PFSK-1 (cell line): ENCODE measurements at regions not wholly inside any gene's neighbourhood (a gene's known extent, or its start where the extent isn't known, plus 50 kb on each side); places are given as distances from the start of the nearest gene placed in this dataset.

Experiments
- FOXP2 ChIP-seq: optimal IDR thresholded peaks from 2 replicates; pipeline ENCODE3; 2011; ENCODE audit warnings: borderline replicate concordance, control low read depth, inconsistent platforms; ENCODE audit not compliant: insufficient read depth; ENCODE audit errors: extremely low read length, extremely low read depth
- POLR2AphosphoS5 ChIP-seq: IDR thresholded peaks from 2 replicates; pipeline ENCODE4 v1.6.1; 2012; ENCODE audit warnings: low read depth, mild to moderate bottlenecking, control low read depth, low read length, moderate library complexity
- REST ChIP-seq, 2 experiments: IDR thresholded peaks; 2 replicates each; pipeline versions ENCODE4 v1.6.1 to v1.8.0; 2011 to 2012; ENCODE audit warnings: low read depth in 2 of 2, low read length in 2 of 2, control low read depth in 1 of 2, inconsistent platforms in 1 of 2, mild to moderate bottlenecking in 1 of 2, moderate library complexity in 1 of 2; ENCODE audit not compliant: insufficient read depth in 1 of 2
- SIN3A ChIP-seq: IDR thresholded peaks from 2 replicates; pipeline ENCODE4 v1.6.1; 2012; ENCODE audit warnings: mild to moderate bottlenecking, low read length, moderate library complexity, borderline replicate concordance; ENCODE audit not compliant: insufficient read depth
- TAF1 ChIP-seq: IDR thresholded peaks from 2 replicates; pipeline ENCODE4 v1.6.1; 2012; ENCODE audit warnings: low read length, control low read depth, borderline replicate concordance; ENCODE audit not compliant: insufficient read depth

DNA sequence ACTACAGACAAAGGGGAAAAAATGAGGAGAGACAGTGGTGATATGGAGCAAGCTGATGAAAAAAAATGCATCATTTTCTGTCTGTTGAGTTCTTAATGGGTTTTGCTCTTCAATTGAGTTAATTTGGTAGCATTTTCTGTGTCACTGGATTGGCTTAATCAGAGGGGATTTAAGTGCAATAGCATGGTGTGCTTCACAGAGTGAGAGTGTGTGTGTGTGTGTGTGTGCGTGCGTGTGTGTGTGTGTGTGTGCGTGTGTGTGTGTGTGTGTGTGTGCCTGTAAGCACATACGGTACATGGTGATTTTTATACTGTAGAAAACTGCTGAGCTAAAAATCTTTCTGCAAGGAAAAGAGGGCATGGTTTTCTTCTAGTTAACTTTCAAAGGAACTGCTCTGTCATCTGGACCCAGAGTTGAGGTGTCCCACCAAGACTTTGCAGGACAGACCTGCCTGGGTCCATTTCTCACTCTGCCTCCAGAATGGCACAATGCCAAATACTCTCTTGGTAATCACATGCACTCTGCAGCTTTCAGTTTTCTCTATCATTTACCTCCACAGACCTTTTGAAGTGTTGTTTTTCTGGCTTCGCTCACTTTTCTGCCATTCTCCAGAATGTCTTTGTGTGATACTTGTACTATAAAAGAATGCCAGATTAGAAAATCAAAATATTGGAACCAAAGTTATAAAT is 952.6 kb upstream of the SOX9 start:
- TF ChIP-seq POLR2AphosphoS5 (no peak), REST (IDR thresholded peaks at IDR 0.05; ENCODE audit: insufficient read depth in 1 of 2, low read depth in 2 of 2, low read length in 2 of 2) (no peak), FOXP2 (no peak), TAF1 (no peak), SIN3A (no peak)

DNA sequence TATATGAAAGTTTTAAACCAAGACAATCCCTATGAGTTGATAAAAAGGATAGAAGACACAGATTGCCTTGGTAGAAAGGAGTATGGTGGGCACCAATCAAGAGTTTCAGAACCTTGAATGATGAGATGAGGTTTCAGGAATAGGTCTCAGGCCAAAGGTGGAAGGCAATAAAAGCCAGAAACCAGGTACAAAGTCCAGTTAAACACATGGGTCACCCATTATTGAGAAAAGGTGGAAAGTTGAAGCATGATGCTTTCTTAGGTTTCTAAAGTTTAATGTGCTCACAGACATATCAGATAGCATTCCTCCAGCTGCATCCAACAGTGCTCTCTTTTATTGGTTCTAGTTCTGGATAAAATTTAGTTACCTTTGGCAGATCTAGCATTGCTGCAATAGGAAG is 950.8 kb upstream of the SOX9 start:
- no peak for TF ChIP-seq SIN3A
- TF ChIP-seq POLR2AphosphoS5 = no peak
- TF ChIP-seq REST (IDR thresholded peaks at IDR 0.05; ENCODE audit: insufficient read depth in 1 of 2, low read depth in 2 of 2, low read length in 2 of 2) = no peak
- TF ChIP-seq TAF1 = no peak
- TF ChIP-seq FOXP2 = no peak

DNA sequence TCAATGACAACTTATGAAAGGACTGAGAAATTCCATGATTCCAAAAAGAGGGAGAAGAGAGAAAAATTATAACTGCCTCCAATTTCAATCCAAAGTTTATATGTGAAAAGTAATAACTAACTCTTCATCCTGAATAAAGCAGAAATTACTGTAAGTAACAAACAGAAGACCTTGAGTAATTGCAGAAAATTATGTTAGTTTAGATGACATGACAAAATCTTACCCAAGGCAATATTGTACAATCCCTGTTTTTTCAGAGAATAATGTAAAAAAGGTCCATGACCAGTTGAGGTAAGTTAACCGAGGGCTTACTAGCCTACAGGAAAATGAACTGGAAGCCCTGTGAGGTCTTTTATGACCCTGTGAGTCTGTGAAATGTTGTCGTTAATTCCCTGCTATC is 949.5 kb upstream of the SOX9 start:
- TF ChIP-seq POLR2AphosphoS5 (no peak), TAF1 (no peak), FOXP2 (no peak), REST (IDR thresholded peaks at IDR 0.05; ENCODE audit: insufficient read depth in 1 of 2, low read depth in 2 of 2, low read length in 2 of 2) (no peak), SIN3A (no peak)

DNA sequence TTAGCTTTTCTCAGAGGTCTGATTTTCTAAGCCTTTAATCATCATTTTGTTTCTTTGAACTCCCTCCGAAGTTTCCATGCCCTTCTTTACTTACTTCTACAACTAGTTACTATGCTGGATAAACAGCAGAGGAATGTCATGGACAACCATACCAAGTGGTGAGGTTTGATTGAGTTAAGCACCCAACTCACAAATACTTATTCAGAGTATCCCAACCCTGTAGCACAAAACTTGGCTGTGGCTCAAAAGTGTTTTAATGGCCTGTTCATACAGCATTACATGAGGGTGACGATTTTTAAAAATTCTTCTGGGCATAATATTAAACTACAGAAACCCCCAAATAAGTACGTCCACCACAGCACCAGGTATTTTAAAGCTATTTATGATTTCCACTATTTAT is 946.8 kb upstream of the SOX9 start:
- no peak for TF ChIP-seq SIN3A
- TF ChIP-seq REST (IDR thresholded peaks at IDR 0.05; ENCODE audit: insufficient read depth in 1 of 2, low read depth in 2 of 2, low read length in 2 of 2) = no peak
- no peak for TF ChIP-seq POLR2AphosphoS5
- no peak for TF ChIP-seq FOXP2
- TF ChIP-seq TAF1 = no peak

DNA sequence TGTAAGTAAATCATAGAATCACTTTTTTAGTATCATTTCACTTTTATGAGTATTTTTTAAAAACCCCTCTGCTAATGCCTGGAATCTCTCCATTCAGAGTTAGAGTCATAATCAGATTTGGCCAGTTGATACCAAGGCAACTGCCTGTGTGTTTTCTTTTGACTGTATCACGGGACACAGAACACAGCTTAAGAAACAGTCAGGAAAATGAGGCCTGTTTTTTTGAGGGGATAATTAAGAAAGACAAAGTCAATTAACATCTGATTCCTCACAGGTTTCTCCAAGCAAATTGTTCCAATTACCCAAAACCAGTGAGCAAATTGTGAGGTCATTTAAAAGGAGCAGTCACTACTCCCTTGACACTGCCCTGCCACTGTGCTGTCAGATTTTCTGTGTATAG is 944.5 kb upstream of the SOX9 start:
- TF ChIP-seq SIN3A (no peak), POLR2AphosphoS5 (no peak), TAF1 (no peak), FOXP2 (no peak), REST (IDR thresholded peaks at IDR 0.05; ENCODE audit: insufficient read depth in 1 of 2, low read depth in 2 of 2, low read length in 2 of 2) (no peak)
